Gastrocnemius medialis (tissue), 4 donors: ENCODE measurements at regions not wholly inside any gene's neighbourhood (a gene's known extent, or its start where the extent isn't known, plus 50 kb on each side); places are given as distances from the start of the nearest gene placed in this dataset.
"Not testable (repeated sequence)": the region's sequence is repeated elsewhere in the genome, so short reads cannot be mapped to it uniquely, and the experiment has no call there.

Source experiments
- ATAC-seq, 2 donors: fragments of 150-250 bp; one replicate each; pipeline ENCODE4 v1.9.1; 2016
- DNase-seq, 2 donors: peaks; one replicate each; pipeline ENCODE4 v3.0.0-alpha.2; 2019
- H3K27ac ChIP-seq, 4 donors: fragments of 200-600 bp; sonication (generic); 1 replicate in 1 of 4; 2 replicates in 3 of 4; pipeline ENCODE4 v1.5.1; 2016 to 2018; ENCODE audit warnings: mild to moderate bottlenecking in 2 of 4, moderate library complexity in 1 of 4
- H3K27me3 ChIP-seq, 3 donors: fragments of 200-600 bp; sonication (generic) in 2 of 3; 1 replicate in 1 of 3; 2 replicates in 2 of 3; pipeline versions ENCODE4 v1.5.1 to v1.6.0; 2016 to 2019; ENCODE audit warnings: mild to moderate bottlenecking in 1 of 3, moderate library complexity in 1 of 3
- H3K36me3 ChIP-seq, 2 donors: fragments of 200-600 bp; sonication (generic) in 1 of 2; one replicate each; pipeline ENCODE4 v1.5.1; 2017 to 2018
- H3K4me1 ChIP-seq, 2 donors: fragments of 200-600 bp; sonication (generic) in 1 of 2; one replicate each; pipeline ENCODE4 v1.5.1; 2016 to 2017; ENCODE audit warnings: mild to moderate bottlenecking in 2 of 2
- H3K4me3 ChIP-seq, 4 donors: fragments of 200-600 bp; sonication (generic) in 3 of 4; 1 replicate in 1 of 4; 2 replicates in 3 of 4; pipeline ENCODE4 v1.5.1; 2016 to 2019; ENCODE audit warnings: mild to moderate bottlenecking in 2 of 4
- H3K9me3 ChIP-seq, 3 donors: fragments of 200-600 bp; sonication (generic) in 2 of 3; 1 replicate in 1 of 3; 2 replicates in 2 of 3; pipeline ENCODE4 v1.5.1; 2016 to 2019
- POLR2A ChIP-seq, 2 donors: fragments of 450-650 bp; IDR thresholded peaks; one replicate each; pipeline ENCODE4 v1.6.1; 2017; ENCODE audit warnings: antibody characterized with exemption in 2 of 2, mild to moderate bottlenecking in 2 of 2, moderate library complexity in 2 of 2
- in situ Hi-C, 4 donors: fragments of 200-750 bp; cut with MboI; loops; one replicate each; pipeline versions ENCODE4 v1.15.0 to v1.8.0; 2017; ENCODE audit warnings: low sequenced_read_pairs in 4 of 4
- intact Hi-C: fragments of 100-400 bp; cut with DNase I; formaldehyde crosslinking; loops from one replicate; pipeline ENCODE4 v1.15.1; 2023; ENCODE audit warnings: low total_unique reads
- TF ChIP-seq, protein P1 (sequence below), 5 experiments: fragments of 450-650 bp in 3 of 5; fragments of 200-600 bp in 2 of 5; sonication (generic) in 2 of 5; IDR thresholded peaks in 4 of 5; conservative IDR thresholded peaks in 1 of 5; 1 replicate in 4 of 5; 2 replicates in 1 of 5; pipeline ENCODE4 v1.5.1; 2016 to 2019; ENCODE audit warnings: antibody characterized with exemption in 5 of 5, mild to moderate bottlenecking in 3 of 5, moderate library complexity in 3 of 5

- H3K27ac ChIP-seq: peak overlapping the region in 1 of 4 donors; percentile 90
- ATAC-seq: no peak
- no peaks in the 10 kb centered on the region for H3K36me3 ChIP-seq
- in situ Hi-C loops: no loop called here
- no peaks in the 10 kb centered on the region for H3K9me3 ChIP-seq
- H3K27me3 ChIP-seq: no peaks in the 10 kb centered on the region
- no peak for DNase-seq
- no peak overlapping the region for H3K4me3 ChIP-seq
- TF ChIP-seq POLR2A (IDR thresholded peaks at IDR 0.05): no peak
- peaks cover 18 to 24% of the 10 kb centered on the region in 2 donors for H3K4me1 ChIP-seq
- intact Hi-C loops: no loop called here
These were observed 81.8 kb downstream of the GADD45G start for GRCh38 chr9:89686621-89687020.

GRCh38 chr9:89687188-89687587 lies 82.4 kb downstream of the GADD45G start:
- Histone ChIP-seq H3K27ac (no peak overlapping the region), H3K27me3 (no peaks in the 10 kb centered on the region), H3K4me1 (peaks cover 18 to 24% of the 10 kb centered on the region in 2 donors), H3K9me3 (no peaks in the 10 kb centered on the region), H3K36me3 (no peaks in the 10 kb centered on the region), H3K4me3 (no peak overlapping the region)
- intact Hi-C loops: no loop called here
- no peak for TF ChIP-seq POLR2A (IDR thresholded peaks at IDR 0.05)
- TF ChIP-seq, protein P1, sequence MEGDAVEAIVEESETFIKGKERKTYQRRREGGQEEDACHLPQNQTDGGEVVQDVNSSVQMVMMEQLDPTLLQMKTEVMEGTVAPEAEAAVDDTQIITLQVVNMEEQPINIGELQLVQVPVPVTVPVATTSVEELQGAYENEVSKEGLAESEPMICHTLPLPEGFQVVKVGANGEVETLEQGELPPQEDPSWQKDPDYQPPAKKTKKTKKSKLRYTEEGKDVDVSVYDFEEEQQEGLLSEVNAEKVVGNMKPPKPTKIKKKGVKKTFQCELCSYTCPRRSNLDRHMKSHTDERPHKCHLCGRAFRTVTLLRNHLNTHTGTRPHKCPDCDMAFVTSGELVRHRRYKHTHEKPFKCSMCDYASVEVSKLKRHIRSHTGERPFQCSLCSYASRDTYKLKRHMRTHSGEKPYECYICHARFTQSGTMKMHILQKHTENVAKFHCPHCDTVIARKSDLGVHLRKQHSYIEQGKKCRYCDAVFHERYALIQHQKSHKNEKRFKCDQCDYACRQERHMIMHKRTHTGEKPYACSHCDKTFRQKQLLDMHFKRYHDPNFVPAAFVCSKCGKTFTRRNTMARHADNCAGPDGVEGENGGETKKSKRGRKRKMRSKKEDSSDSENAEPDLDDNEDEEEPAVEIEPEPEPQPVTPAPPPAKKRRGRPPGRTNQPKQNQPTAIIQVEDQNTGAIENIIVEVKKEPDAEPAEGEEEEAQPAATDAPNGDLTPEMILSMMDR (IDR thresholded peaks at IDR 0.05 in 4 of 5, conservative IDR thresholded peaks at IDR 0.05 in 1 of 5): no peak
- ATAC-seq: no peak
- in situ Hi-C loops: no loop called here
- DNase-seq: no peak

- Histone ChIP-seq H3K27me3 (no peaks in the 10 kb centered on the region), H3K9me3 (no peaks in the 10 kb centered on the region), H3K4me3 (no peak overlapping the region), H3K36me3 (no peaks in the 10 kb centered on the region), H3K27ac (no peak overlapping the region), H3K4me1 (peaks cover 18 to 24% of the 10 kb centered on the region in 2 donors)
- ATAC-seq: no peak
- DNase-seq: no peak
- no peak for TF ChIP-seq POLR2A (IDR thresholded peaks at IDR 0.05)
- TF ChIP-seq, protein P1 (IDR thresholded peaks at IDR 0.05 in 4 of 5, conservative IDR thresholded peaks at IDR 0.05 in 1 of 5): no peak
- in situ Hi-C loops (no loop called here), intact Hi-C loops (no loop called here)
These were observed 83.0 kb downstream of the GADD45G start for GRCh38 chr9:89687848-89688247.

GRCh38 chr9:89689321-89689720 lies 84.5 kb downstream of the GADD45G start:
- intact Hi-C loops, H3K27ac ChIP-seq, H3K4me3 ChIP-seq, ATAC-seq, H3K36me3 ChIP-seq, in situ Hi-C loops, H3K27me3 ChIP-seq, H3K9me3 ChIP-seq, DNase-seq: not testable (repeated sequence)
- peaks cover 17 to 20% of the 10 kb centered on the region in 2 donors for H3K4me1 ChIP-seq

DNA sequence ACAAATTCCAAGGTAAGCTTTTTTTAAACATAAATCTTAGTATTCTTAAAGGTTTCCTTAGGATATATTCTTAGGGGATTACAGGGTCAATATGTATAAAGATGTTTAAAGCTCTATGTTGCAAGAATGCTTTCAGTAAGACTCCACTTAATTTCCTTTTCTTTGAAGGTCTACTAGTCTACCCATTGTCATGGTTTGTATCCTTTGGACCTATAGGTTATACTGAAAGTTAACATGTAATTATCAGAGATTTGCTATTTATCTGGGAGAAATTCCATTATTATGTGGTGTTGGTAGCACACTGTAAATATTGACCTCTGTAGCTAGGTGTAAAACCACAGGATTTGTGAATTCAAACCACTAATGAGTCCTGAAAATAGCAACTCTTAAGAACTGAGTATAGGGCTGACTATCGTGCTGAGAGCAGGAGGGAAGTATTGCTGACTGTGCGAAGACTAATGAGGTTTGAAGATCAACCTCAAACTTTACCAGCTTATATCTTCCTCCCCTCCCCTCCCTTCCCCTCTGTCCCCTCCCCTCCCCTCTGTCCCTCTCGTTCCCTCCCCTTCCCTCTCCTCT lies 85.6 kb downstream of the GADD45G start:
- ATAC-seq (no peak), DNase-seq (no peak)
- H3K4me1 ChIP-seq: peaks cover 6 to 9% of the 10 kb centered on the region in 2 donors
- no peak overlapping the region for H3K27ac ChIP-seq
- no peaks in the 10 kb centered on the region for H3K27me3 ChIP-seq
- intact Hi-C loops (no loop called here), in situ Hi-C loops (no loop called here)
- no peak for TF ChIP-seq POLR2A (IDR thresholded peaks at IDR 0.05)
- TF ChIP-seq, protein P1 (IDR thresholded peaks at IDR 0.05 in 4 of 5, conservative IDR thresholded peaks at IDR 0.05 in 1 of 5): no peak
- H3K36me3 ChIP-seq: no peaks in the 10 kb centered on the region
- H3K9me3 ChIP-seq: no peaks in the 10 kb centered on the region
- H3K4me3 ChIP-seq: no peak overlapping the region

GRCh38 chr9:89695441-89695891 lies 90.7 kb downstream of the GADD45G start:
- H3K27ac ChIP-seq: no peak overlapping the region
- no peak for ATAC-seq
- no peaks in the 10 kb centered on the region for H3K9me3 ChIP-seq
- H3K4me3 ChIP-seq: no peak overlapping the region
- intact Hi-C loops: no loop called here
- DNase-seq: no peak
- in situ Hi-C loops: no loop called here
- no peaks in the 10 kb centered on the region for H3K4me1 ChIP-seq
- H3K36me3 ChIP-seq: no peaks in the 10 kb centered on the region
- TF ChIP-seq POLR2A (IDR thresholded peaks at IDR 0.05): no peak
- TF ChIP-seq, protein P1 (IDR thresholded peaks at IDR 0.05 in 4 of 5, conservative IDR thresholded peaks at IDR 0.05 in 1 of 5): no peak
- no peaks in the 10 kb centered on the region for H3K27me3 ChIP-seq

DNA sequence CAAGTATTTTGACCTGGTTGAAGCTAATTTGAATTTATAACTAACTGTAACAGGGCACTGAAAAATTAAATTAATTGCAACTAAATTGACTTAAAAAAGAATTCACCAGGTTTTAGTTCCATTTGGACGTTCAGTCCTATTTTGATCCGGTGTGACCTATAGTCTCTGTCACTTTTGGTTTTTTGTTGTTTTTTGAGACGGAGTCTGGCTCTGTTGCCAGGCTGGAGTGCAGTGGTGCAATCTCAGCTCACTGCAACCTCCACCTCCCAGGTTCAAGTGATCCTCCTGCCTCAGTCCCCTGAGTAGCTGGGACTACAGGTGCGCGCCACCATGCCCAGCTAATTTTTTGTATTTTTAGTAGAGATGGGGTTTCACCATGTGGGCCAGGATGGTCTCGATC lies 91.2 kb downstream of the GADD45G start:
- H3K36me3 ChIP-seq, in situ Hi-C loops, H3K4me3 ChIP-seq, H3K9me3 ChIP-seq, H3K27ac ChIP-seq, H3K27me3 ChIP-seq, DNase-seq, ATAC-seq, H3K4me1 ChIP-seq, intact Hi-C loops: not testable (repeated sequence)
